GM10248 (cell line): ENCODE measurements at regions not wholly inside any gene's neighbourhood (a gene's known extent, or its start where the extent isn't known, plus 50 kb on each side); places are given as distances from the start of the nearest gene placed in this dataset.

Source experiments
- CTCF ChIA-PET: fragments of 300-600 bp; sonication (Branson Sonifier 250); formaldehyde crosslinking; extraction: SDS; loops from one replicate; lab custom pipeline; 2021; ENCODE audit warnings: antibody characterized with exemption; lab: Yijun Ruan, JAX
- POLR2A ChIA-PET: fragments of 350-650 bp; sonication (Branson Sonifier 250); formaldehyde crosslinking; extraction: SDS; loops from one replicate; lab custom pipeline; 2020; ENCODE audit warnings: antibody characterized with exemption; lab: Yijun Ruan, JAX
- DNase-seq: peaks from one replicate; pipeline ENCODE4 v3.0.0; 2012; ENCODE audit errors: extremely low spot score
- TF ChIP-seq, protein P1 (sequence below): IDR thresholded peaks from 2 replicates; pipeline ENCODE4 v1.5.1; 2012; ENCODE audit warnings: mild to moderate bottlenecking, low read depth; ENCODE audit errors: extremely low read depth, missing control alignments, control extremely low read depth

DNA sequence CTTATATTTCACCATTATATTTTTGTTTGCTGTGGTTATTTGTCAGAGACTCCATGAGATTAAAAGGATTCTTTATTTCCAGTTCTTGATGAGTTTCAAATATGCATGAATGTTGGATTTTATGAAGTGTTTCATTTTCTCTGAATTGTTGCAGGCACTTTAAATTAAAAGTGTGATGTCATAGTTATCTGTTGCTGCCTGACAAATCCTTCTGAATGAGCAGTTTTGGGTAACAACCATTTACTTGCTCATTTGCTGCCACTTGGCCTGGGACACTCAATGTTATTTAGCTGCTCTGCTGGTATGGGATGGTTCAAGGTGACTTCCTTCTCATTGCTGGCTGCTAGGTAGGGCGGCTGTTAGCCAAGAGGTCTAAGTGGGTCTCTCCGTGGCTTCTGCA is 173.5 kb downstream of the LPIN1 start:
- ChIA-PET CTCF (interaction anchor here (0.9 kb wide), 1 partner anchor 384 kb away, joined by 3 read pairs; no protein-coding TSS in a partner anchor), POLR2A (no interaction called here)
- DNase-seq = no peak
- TF ChIP-seq, protein P1, sequence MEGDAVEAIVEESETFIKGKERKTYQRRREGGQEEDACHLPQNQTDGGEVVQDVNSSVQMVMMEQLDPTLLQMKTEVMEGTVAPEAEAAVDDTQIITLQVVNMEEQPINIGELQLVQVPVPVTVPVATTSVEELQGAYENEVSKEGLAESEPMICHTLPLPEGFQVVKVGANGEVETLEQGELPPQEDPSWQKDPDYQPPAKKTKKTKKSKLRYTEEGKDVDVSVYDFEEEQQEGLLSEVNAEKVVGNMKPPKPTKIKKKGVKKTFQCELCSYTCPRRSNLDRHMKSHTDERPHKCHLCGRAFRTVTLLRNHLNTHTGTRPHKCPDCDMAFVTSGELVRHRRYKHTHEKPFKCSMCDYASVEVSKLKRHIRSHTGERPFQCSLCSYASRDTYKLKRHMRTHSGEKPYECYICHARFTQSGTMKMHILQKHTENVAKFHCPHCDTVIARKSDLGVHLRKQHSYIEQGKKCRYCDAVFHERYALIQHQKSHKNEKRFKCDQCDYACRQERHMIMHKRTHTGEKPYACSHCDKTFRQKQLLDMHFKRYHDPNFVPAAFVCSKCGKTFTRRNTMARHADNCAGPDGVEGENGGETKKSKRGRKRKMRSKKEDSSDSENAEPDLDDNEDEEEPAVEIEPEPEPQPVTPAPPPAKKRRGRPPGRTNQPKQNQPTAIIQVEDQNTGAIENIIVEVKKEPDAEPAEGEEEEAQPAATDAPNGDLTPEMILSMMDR = no peak

DNA sequence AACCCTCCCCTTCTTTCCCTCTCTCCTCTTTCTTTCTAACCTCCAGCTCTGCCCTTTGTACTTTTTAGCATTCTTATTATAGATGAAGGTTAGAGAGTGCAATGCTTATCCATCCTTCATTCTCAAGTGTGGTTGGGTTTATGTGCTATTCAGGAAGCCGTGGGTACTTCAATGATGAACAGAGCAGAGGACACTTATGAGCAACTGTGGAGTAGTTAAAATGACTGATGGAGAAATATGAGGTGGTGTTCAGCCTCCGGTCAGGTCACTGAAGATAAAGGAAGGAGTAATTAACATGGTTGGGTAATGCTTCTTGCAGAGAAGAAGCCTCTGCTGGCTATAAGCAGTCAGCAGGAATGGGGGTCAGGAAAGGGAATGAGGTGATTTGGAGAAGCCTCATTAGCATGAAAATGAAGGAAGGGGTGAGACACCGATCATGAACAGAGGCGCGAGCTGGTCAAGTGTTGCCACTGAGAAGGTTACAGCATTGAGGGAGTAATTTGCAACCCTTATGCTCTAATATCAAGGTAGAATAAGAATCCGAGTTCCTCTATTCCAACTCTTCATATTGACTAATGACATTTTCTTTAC is 174.7 kb downstream of the LPIN1 start:
- ChIA-PET CTCF (interaction anchor here (0.9 to 1.3 kb wide), 2 partner anchors 9 to 383 kb away, joined by 3 to 4 read pairs; no protein-coding TSS in a partner anchor), POLR2A (no interaction called here)
- DNase-seq = no peak
- TF ChIP-seq, protein P1 = no peak

DNA sequence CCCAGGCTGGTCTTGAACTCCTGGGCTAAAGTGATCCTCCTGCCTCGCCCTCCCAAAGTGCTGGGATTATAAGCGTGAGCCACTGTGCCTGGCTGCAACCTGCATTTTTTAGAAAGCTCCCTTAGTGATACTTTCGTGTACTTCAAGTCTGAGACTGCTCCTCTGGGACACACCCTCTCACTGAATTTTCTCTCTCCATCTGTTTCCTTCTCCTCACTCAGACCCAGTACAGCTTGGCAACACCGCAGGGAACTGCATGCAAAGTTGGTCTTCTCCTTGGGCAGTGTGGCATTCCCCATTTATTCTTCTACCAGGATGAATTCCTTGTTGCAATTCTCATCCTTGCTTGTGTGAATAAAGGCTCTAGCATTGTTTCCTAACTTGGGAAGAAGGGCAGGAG is 175.9 kb downstream of the LPIN1 start:
- TF ChIP-seq, protein P1 = no peak
- ChIA-PET CTCF (interaction anchor here (0.8 to 1.3 kb wide), 2 partner anchors 8 to 52 kb away, joined by 3 to 4 read pairs; no protein-coding TSS in a partner anchor), POLR2A (no interaction called here)
- no peak for DNase-seq

DNA sequence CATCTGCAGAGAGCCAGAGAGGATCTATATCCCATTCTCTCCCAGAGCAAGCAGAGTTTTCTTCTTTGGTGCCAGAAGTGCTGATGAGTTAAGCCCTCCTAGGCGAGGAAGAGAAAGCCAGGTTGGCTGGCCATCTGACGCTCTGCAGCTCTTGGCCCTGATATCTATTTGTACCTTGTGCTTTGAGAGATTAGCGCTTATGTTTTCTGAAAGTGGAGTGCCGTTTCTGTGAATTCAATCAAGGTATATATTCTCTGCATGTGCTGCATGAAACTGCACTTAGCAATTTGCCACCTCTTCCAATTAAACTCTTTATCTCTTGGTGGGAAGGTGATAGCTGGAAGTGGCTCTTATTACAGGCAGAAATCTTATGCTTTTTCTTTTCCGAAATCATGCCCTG is 177.5 kb downstream of the LPIN1 start:
- ChIA-PET CTCF (interaction anchor here (1.0 to 1.3 kb wide), 3 partner anchors 9 to 33 kb away, joined by 3 to 4 read pairs (median 3); no protein-coding TSS in a partner anchor), POLR2A (no interaction called here)
- TF ChIP-seq, protein P1 = no peak
- no peak for DNase-seq

DNA sequence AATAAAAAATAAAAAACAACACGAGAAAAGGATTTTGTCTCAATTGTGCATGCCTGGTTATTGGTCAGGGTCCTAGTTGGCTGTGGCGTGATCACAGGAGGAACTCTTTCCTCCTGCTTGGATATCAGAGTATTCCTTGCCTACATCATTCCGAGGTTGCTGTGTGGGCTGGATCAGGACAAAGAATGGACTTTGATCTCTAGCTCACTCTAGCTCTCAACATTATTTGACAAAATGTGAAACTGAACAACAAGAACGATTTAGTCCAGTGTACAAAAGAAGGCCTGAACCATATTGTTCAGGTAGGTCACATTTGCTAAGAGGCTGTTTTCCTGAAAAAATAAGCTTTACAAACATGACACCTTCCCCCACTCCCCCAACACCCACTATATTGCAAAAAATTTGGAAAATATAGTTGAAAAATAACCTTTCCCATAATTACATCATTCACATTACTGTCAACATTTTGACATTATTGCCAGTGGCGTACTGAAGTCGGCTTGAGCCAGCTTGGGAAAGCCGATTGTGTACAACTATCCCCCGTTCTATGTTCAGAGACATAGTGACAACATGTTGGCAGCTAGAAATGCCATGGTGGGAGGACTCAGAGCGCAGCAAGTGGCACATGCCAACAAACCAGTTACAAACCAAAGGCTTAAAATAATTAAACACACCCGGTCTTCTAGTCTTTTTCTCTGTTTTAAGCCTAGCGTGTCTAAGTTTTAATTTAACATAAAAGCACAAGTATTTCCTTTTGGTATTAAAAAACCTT is 179.0 kb downstream of the LPIN1 start:
- TF ChIP-seq, protein P1 = no peak
- ChIA-PET POLR2A (no interaction called here), CTCF (interaction anchor here (0.9 to 1.3 kb wide), 2 partner anchors 10 to 16 kb away, joined by 3 to 4 read pairs; no protein-coding TSS in a partner anchor)
- no peak for DNase-seq

DNA sequence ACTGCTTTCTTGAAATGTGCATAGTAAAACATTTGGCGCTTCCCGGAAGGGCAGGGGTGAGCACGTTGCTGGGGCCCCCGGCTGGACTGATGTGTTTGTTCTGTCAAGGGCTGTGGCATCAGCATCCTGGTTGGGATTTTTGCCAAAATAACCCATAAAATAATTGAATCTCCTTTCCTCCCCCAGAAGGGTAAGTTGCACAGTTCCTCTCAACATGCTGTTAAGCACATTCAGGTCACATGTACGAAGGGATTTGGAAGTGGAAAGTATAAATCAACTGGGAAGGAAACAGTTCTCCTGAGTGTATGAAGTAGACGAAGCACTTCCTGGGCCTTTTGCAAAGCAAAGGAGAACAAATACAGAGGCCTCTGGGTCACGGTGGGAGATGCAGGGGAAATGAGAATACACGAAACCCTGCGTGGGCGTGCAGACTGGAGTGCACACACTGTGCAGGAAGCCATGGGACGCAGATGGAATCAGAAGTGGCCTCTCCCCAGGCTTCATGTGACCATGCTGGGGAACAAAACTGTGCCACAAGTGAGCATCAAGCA is 183.9 kb downstream of the LPIN1 start:
- ChIA-PET POLR2A (no interaction called here), CTCF (interaction anchor here (1.2 kb wide), 1 partner anchor 9 kb away, joined by 4 read pairs; no protein-coding TSS in a partner anchor)
- TF ChIP-seq, protein P1 = no peak
- no peak for DNase-seq
